ENCODE measurements at regions not wholly inside any gene's neighbourhood (a gene's known extent, or its start where the extent isn't known, plus 50 kb on each side); places are given as distances from the start of the nearest gene placed in this dataset.

- no peaks in the 10 kb centered on the region for H4K20me1 ChIP-seq (ENCODE audit: insufficient read depth, low read length)
- H3K4me3 ChIP-seq (replicated peaks in 1 of 3; ENCODE audit: low read depth in 2 of 3, low read length in 3 of 3): no peak overlapping the region
- no peaks in the 10 kb centered on the region for H3K79me2 ChIP-seq (ENCODE audit: insufficient read depth, low read length)
- no peak overlapping the region for H3K4me3 Mint-ChIP-seq
- H3K9me3 Mint-ChIP-seq: no peaks in the 10 kb centered on the region
- intact Hi-C loops (cut with micrococcal nuclease): no loop called here
- no peak overlapping the region for H2AFZ ChIP-seq (ENCODE audit: insufficient read depth, low read depth, low read length, poor library complexity, severe bottlenecking)
- H3K9me3 ChIP-seq (replicated peaks in 1 of 2; ENCODE audit: control insufficient read depth in 1 of 2, insufficient read depth in 1 of 2, low read length in 2 of 2): no peaks in the 10 kb centered on the region
- no peak overlapping the region for H3K27ac Mint-ChIP-seq
- no peaks in the 10 kb centered on the region for H3K4me1 Mint-ChIP-seq
- H3K9ac ChIP-seq (ENCODE audit: insufficient read depth, low read length, poor library complexity, severe bottlenecking): no peak overlapping the region
- H3K36me3 ChIP-seq (replicated peaks in 1 of 2; ENCODE audit: control insufficient read depth in 1 of 2, insufficient read depth in 2 of 2, low read length in 2 of 2): no peaks in the 10 kb centered on the region
- peaks cover 4 to 8% (median 7%) of the 10 kb centered on the region in 3 donors for H3K27me3 Mint-ChIP-seq (ENCODE audit: low read depth in 3 of 3)
- H3K4me1 ChIP-seq (ENCODE audit: control insufficient read depth in 1 of 2, insufficient read depth in 2 of 2, low read length in 2 of 2): no peaks in the 10 kb centered on the region
- no CpG with 5 or more reads among the region's 3 CpGs for WGBS (ENCODE audit: insufficient coverage)
- no peak overlapping the region for H3K4me2 ChIP-seq (replicated peaks; ENCODE audit: extremely low read depth, low read length, poor library complexity, severe bottlenecking)
- DNase-seq: no peak
- H3K27ac ChIP-seq (ENCODE audit: low read depth in 1 of 2, low read length in 2 of 2): no peak overlapping the region
- no peak for TF ChIP-seq CTCF (IDR thresholded peaks at IDR 0.05)
- no peaks in the 10 kb centered on the region for H3K36me3 Mint-ChIP-seq
- peaks cover 0 to 2% of the 10 kb centered on the region in 2 donors for H3K27me3 ChIP-seq (ENCODE audit: control insufficient read depth in 2 of 2, insufficient read depth in 2 of 2, low read length in 2 of 2)
Measured at GRCh38 chr5:86951761-86952160, 315.9 kb upstream of the RASA1 start.

- Histone ChIP-seq H3K79me2 (ENCODE audit: insufficient read depth, low read length) (no peaks in the 10 kb centered on the region), H4K20me1 (ENCODE audit: insufficient read depth, low read length) (no peaks in the 10 kb centered on the region), H2AFZ (ENCODE audit: insufficient read depth, low read depth, low read length, poor library complexity, severe bottlenecking) (peak overlapping the region; percentile 32), H3K9me3 (replicated peaks in 1 of 2; ENCODE audit: control insufficient read depth in 1 of 2, insufficient read depth in 1 of 2, low read length in 2 of 2) (no peaks in the 10 kb centered on the region), H3K4me2 (replicated peaks; ENCODE audit: extremely low read depth, low read length, poor library complexity, severe bottlenecking) (no peak overlapping the region), H3K27ac (ENCODE audit: low read depth in 1 of 2, low read length in 2 of 2) (no peak overlapping the region), H3K9ac (ENCODE audit: insufficient read depth, low read length, poor library complexity, severe bottlenecking) (no peak overlapping the region), H3K4me1 (ENCODE audit: control insufficient read depth in 1 of 2, insufficient read depth in 2 of 2, low read length in 2 of 2) (no peaks in the 10 kb centered on the region), H3K36me3 (replicated peaks in 1 of 2; ENCODE audit: control insufficient read depth in 1 of 2, insufficient read depth in 2 of 2, low read length in 2 of 2) (no peaks in the 10 kb centered on the region), H3K27me3 (ENCODE audit: control insufficient read depth in 2 of 2, insufficient read depth in 2 of 2, low read length in 2 of 2) (no peaks in the 10 kb centered on the region), H3K4me3 (replicated peaks in 1 of 3; ENCODE audit: low read depth in 2 of 3, low read length in 3 of 3) (no peak overlapping the region)
- H3K27me3 Mint-ChIP-seq (ENCODE audit: low read depth in 3 of 3): peaks cover 2 to 6% (median 4%) of the 10 kb centered on the region in 3 donors
- no peak for TF ChIP-seq CTCF (IDR thresholded peaks at IDR 0.05)
- H3K4me3 Mint-ChIP-seq: no peak overlapping the region
- intact Hi-C loops (cut with micrococcal nuclease): no loop called here
- no peak overlapping the region for H3K27ac Mint-ChIP-seq
- H3K9me3 Mint-ChIP-seq: no peaks in the 10 kb centered on the region
- no peaks in the 10 kb centered on the region for H3K4me1 Mint-ChIP-seq
- no peak for DNase-seq
- no CpG with 5 or more reads among the region's 1 CpG for WGBS (ENCODE audit: insufficient coverage)
- no peaks in the 10 kb centered on the region for H3K36me3 Mint-ChIP-seq
Measured at GRCh38 chr5:86964889-86965288, 302.8 kb upstream of the RASA1 start.

Data from CD14-positive monocyte (primary cell).